H1 (cell line): ENCODE measurements at regions not wholly inside any gene's neighbourhood (a gene's known extent, or its start where the extent isn't known, plus 50 kb on each side); places are given as distances from the start of the nearest gene placed in this dataset.

Source experiments
- CHD1 ChIP-seq: IDR thresholded peaks from 2 replicates; pipeline ENCODE4 v1.6.1; 2012; ENCODE audit warnings: low read depth, low read length, improper control_type of control experiment
- CTCF ChIP-seq, 3 experiments: IDR thresholded peaks; 1 replicate in 2 of 3; 2 replicates in 1 of 3; pipeline versions ENCODE4 v1.5.1 to v1.6.1; 2011; ENCODE audit warnings: low read length in 3 of 3, mild to moderate bottlenecking in 3 of 3, inconsistent platforms in 2 of 3, low read depth in 1 of 3, moderate library complexity in 1 of 3; ENCODE audit not compliant: insufficient read depth in 1 of 3; ENCODE audit errors: control extremely low read depth in 1 of 3
- JUND ChIP-seq: IDR thresholded peaks from 2 replicates; pipeline ENCODE4 v1.6.1; 2011; ENCODE audit warnings: mild to moderate bottlenecking, improper control_type of control experiment, low read length
- MAX ChIP-seq: IDR thresholded peaks from 2 replicates; pipeline ENCODE4 v1.6.1; 2012; ENCODE audit warnings: inconsistent platforms
- POLR2A ChIP-seq, 2 experiments: IDR thresholded peaks; 1 replicate in 1 of 2; 2 replicates in 1 of 2; pipeline ENCODE4 v1.6.1; 2011; ENCODE audit warnings: low read depth in 2 of 2, low read length in 2 of 2, mild to moderate bottlenecking in 2 of 2; ENCODE audit errors: control extremely low read depth in 1 of 2
- ZNF274 ChIP-seq: IDR thresholded peaks from 2 replicates; pipeline ENCODE4 v1.7.0; 2012; ENCODE audit warnings: low read length, borderline replicate concordance; ENCODE audit errors: extremely low read depth

- TF ChIP-seq MAX, result no peak
- no peak for TF ChIP-seq CTCF (IDR thresholded peaks at IDR 0.05; ENCODE audit: control extremely low read depth in 1 of 3, insufficient read depth in 1 of 3, low read depth in 1 of 3, low read length in 3 of 3)
- TF ChIP-seq POLR2A (IDR thresholded peaks at IDR 0.05; ENCODE audit: control extremely low read depth in 1 of 2, low read depth in 2 of 2, low read length in 2 of 2), result no peak
- TF ChIP-seq ZNF274, result no peak
- no peak for TF ChIP-seq JUND
- TF ChIP-seq CHD1, result no peak
Observed at GRCh38 chr7:130920122-130920521, 186.1 kb upstream of the KLF14 start.
